ENCODE measurements at regions not wholly inside any gene's neighbourhood (a gene's known extent, or its start where the extent isn't known, plus 50 kb on each side); places are given as distances from the start of the nearest gene placed in this dataset.

GRCh38 chr5:26487553-26487952 lies 550.8 kb downstream of the CDH9 start:
- peaks cover 13% of the 10 kb centered on the region for H3K9me3 ChIP-seq (ENCODE audit: low read length)
- no TSS peak for BruUV-seq (replicated peaks)
- H4K20me1 ChIP-seq (ENCODE audit: insufficient read depth, low read length), result no peaks in the 10 kb centered on the region
- ChIA-PET POLR2A (no interaction called here), CTCF (ENCODE audit: low intra/inter-chr PET ratio, low total read pairs) (no interaction called here)
- H3K27ac ChIP-seq (ENCODE audit: extremely low read length, insufficient read depth, low read length), result no peak overlapping the region
- 28% methylated on average over 3 of the region's 3 CpGs for WGBS (ENCODE audit: low lambda C conversion rate)
- H3K4me2 ChIP-seq (ENCODE audit: low read depth, low read length), result no peak overlapping the region
- in situ Hi-C loops (cut with HindIII; ENCODE audit: extremely low pct_ligation_motif_present, low pct_unique_long_range_greater_than_20kb) (no loop called here), intact Hi-C loops (cut with micrococcal nuclease; ENCODE audit: unreplicated experiment) (no loop called here)
- H3K79me2 ChIP-seq (ENCODE audit: insufficient read depth, low read length), result no peaks in the 10 kb centered on the region
- ATAC-seq (no peak), DNase-seq (ENCODE audit: low spot score) (no peak), FAIRE-seq (no peak)
- no peaks in the 10 kb centered on the region for H3K36me3 ChIP-seq (replicated peaks in 1 of 2; ENCODE audit: control insufficient read depth in 1 of 2, insufficient read depth in 2 of 2, low read length in 2 of 2)
- no peak overlapping the region for H2AFZ ChIP-seq (ENCODE audit: low read length)
- H3K4me3 ChIP-seq (replicated peaks in 1 of 3; ENCODE audit: insufficient read depth in 1 of 3, low read depth in 2 of 3, low read length in 3 of 3), result no peak overlapping the region
- no peak overlapping the region for H3K9ac ChIP-seq (ENCODE audit: insufficient read depth, low read depth, low read length)
- TF ChIP-seq ZNF569 (CRISPR knock-in tag; IDR thresholded peaks at IDR 0.05; ENCODE audit: borderline replicate concordance) (no peak), FLYWCH1 (CRISPR knock-in tag; IDR thresholded peaks at IDR 0.05) (no peak), DMAP1 (CRISPR knock-in tag; IDR thresholded peaks at IDR 0.05) (no peak), MIER3 (CRISPR knock-in tag; IDR thresholded peaks at IDR 0.05; ENCODE audit: borderline replicate concordance) (no peak), PLRG1 (conservative IDR thresholded peaks at IDR 0.05) (no peak), ZNF703 (CRISPR knock-in tag; IDR thresholded peaks at IDR 0.05; ENCODE audit: borderline replicate concordance) (no peak), SKI (IDR thresholded peaks at IDR 0.05; ENCODE audit: partially characterized antibody) (no peak), TAF1 (CRISPR knock-in tag; IDR thresholded peaks at IDR 0.05) (no peak), FOXP1 (IDR thresholded peaks at IDR 0.05) (no peak), FOXP1 (CRISPR knock-in tag; IDR thresholded peaks at IDR 0.05) (no peak), POLR2AphosphoS5 (IDR thresholded peaks at IDR 0.05; ENCODE audit: low read depth, low read length) (no peak), SMARCC2 (IDR thresholded peaks at IDR 0.05) (no peak), TBX2 (CRISPR knock-in tag; IDR thresholded peaks at IDR 0.05; ENCODE audit: borderline replicate concordance) (no peak), ZSCAN29 (CRISPR knock-in tag; conservative IDR thresholded peaks at IDR 0.05) (no peak), ZNF253 (CRISPR knock-in tag; IDR thresholded peaks at IDR 0.05; ENCODE audit: borderline replicate concordance) (no peak), ZNF746 (CRISPR knock-in tag; IDR thresholded peaks at IDR 0.05) (no peak), ZFP41 (CRISPR knock-in tag; IDR thresholded peaks at IDR 0.05; ENCODE audit: borderline replicate concordance) (no peak), TBL1XR1 (IDR thresholded peaks at IDR 0.05; ENCODE audit: borderline replicate concordance, low read length, partially characterized antibody) (no peak)
- no peaks in the 10 kb centered on the region for H3K27me3 ChIP-seq (ENCODE audit: control insufficient read depth in 1 of 2, insufficient read depth in 2 of 2, low read length in 2 of 2)
- H3K4me1 ChIP-seq (ENCODE audit: insufficient read depth, low read length), result no peaks in the 10 kb centered on the region
